IPS-15b (cell line): ENCODE measurements at regions not wholly inside any gene's neighbourhood (a gene's known extent, or its start where the extent isn't known, plus 50 kb on each side); places are given as distances from the start of the nearest gene placed in this dataset.

Source experiments
- H3K27me3 ChIP-seq: one replicate; pipeline ENCODE4 v1.6.1; 2013; ENCODE audit warnings: low read length; ENCODE audit not compliant: control insufficient read depth, insufficient read depth
- H3K36me3 ChIP-seq: one replicate; pipeline ENCODE4 v1.6.1; 2013; ENCODE audit warnings: low read length; ENCODE audit not compliant: control insufficient read depth, insufficient read depth
- H3K4me1 ChIP-seq: one replicate; pipeline ENCODE4 v1.6.1; 2013; ENCODE audit warnings: mild to moderate bottlenecking, low read length; ENCODE audit not compliant: control insufficient read depth, insufficient read depth
- H3K4me3 ChIP-seq: one replicate; pipeline ENCODE4 v1.5.1; 2013; ENCODE audit warnings: low read depth, low read length
- H3K9ac ChIP-seq: one replicate; pipeline ENCODE4 v1.6.1; 2013; ENCODE audit warnings: low read depth, mild to moderate bottlenecking, low read length
- H3K9me3 ChIP-seq: one replicate; pipeline ENCODE4 v1.6.1; 2013; ENCODE audit warnings: mild to moderate bottlenecking, low read length; ENCODE audit not compliant: control insufficient read depth, insufficient read depth

DNA sequence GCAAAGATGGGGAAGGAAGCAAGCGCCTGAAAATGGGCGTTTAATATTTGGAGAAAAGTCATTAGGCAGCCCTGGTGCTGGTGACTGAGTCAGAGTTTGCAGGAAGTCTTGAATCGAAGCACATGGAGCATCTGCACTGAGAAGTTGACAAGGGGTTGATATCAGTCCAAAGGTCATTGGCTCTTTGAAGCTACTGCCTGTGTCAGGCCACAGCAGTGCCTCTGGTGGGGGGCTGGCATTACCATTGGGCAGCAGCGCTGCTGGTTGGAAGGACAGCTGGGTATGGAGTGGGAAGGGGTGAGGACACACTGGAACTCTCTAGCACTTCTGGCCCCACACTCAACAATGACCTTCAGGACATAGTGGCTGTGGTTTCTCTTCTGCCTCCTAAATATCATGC is 150.4 kb upstream of the ERCC6L2 start:
- no peaks in the 10 kb centered on the region for H3K9me3 ChIP-seq
- no peak overlapping the region for H3K4me3 ChIP-seq
- H3K4me1 ChIP-seq = no peaks in the 10 kb centered on the region
- H3K27me3 ChIP-seq = no peaks in the 10 kb centered on the region
- no peaks in the 10 kb centered on the region for H3K36me3 ChIP-seq
- no peak overlapping the region for H3K9ac ChIP-seq

DNA sequence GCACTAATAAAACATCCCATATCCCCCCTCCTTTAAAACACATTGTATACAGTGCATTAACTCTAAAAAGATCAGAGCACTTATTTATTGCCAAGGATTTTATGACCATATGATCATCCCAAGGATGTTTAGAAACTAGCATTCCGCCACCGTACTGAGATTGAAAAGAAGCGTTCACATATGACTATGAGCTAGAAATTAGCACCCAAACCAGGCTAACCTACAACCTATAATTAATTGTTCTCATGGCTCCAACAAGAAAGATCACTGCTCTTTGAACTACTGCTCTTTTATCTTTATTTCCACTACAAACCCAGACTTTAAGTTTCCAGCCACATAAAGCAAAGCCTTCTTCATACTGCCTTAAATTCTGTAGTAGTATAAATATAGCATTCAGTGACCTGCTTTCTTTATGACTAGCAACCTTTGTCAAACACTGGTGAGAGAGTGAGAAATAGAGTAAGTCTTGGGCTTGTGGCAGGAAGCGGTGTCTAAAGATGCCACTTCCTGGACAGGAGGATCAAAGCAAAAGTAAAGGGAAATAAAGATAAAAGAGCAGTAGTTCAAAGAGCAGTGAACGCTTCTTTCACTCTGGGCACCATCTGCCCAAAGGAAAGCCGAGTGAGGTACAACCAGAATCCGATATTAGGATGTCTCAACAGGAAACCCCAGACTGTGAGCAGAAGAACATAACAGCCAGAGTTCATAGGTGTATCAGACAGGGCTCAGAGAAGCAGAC is 151.1 kb upstream of the ERCC6L2 start:
- Histone ChIP-seq H3K9ac (no peak overlapping the region), H3K9me3 (no peaks in the 10 kb centered on the region), H3K4me3 (no peak overlapping the region), H3K4me1 (no peaks in the 10 kb centered on the region), H3K27me3 (no peaks in the 10 kb centered on the region), H3K36me3 (no peaks in the 10 kb centered on the region)

DNA sequence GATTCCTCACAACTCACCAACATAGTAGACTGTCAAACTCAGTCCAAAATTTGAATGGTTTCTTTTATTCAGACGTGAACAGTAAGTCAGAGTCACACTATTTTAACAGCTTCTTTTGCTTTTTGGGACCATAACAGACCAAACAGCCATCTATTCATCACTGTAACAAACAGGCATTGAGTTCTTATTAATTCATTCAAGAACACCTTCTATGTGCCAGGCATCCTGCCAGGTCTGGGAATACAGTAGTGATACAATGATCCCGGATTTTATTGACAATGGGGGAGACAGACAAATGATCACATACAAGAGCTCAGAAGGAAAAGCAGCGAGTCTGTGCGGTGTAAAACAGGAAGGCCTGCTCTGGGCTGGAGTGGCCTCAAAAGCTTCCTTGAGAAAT is 153.3 kb upstream of the ERCC6L2 start:
- no peak overlapping the region for H3K4me3 ChIP-seq
- H3K4me1 ChIP-seq = no peaks in the 10 kb centered on the region
- H3K36me3 ChIP-seq = no peaks in the 10 kb centered on the region

DNA sequence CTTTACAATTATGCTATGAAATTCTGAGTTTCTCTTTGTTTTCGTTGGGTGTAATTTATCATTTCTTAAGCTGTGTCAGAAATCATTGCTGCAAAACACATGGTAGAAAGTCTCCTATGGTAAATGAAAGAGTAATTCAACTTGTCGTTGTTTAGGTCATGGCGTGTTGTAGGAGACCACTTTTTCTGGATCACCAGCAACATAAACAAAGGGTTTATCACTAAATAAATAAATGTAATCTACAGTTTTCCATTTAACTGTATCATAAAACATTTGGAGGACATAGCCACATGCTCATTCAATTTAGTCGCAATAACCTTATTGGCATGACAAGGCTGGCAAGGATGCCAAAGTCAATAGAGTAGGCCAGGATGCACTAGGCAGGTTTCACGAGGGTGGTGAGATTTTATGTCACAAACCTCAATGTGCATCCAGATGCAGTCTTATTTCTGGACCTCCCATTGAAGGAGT is 154.4 kb upstream of the ERCC6L2 start:
- Histone ChIP-seq H3K27me3 (no peaks in the 10 kb centered on the region), H3K4me1 (no peaks in the 10 kb centered on the region), H3K9me3 (peaks cover 7% of the 10 kb centered on the region), H3K36me3 (no peaks in the 10 kb centered on the region), H3K9ac (no peak overlapping the region), H3K4me3 (no peak overlapping the region)

More for the DNA sequence above, 153.3 kb upstream of the ERCC6L2 start:
- Histone ChIP-seq H3K9ac (no peak overlapping the region), H3K9me3 (peaks cover 3% of the 10 kb centered on the region), H3K27me3 (no peaks in the 10 kb centered on the region)

DNA sequence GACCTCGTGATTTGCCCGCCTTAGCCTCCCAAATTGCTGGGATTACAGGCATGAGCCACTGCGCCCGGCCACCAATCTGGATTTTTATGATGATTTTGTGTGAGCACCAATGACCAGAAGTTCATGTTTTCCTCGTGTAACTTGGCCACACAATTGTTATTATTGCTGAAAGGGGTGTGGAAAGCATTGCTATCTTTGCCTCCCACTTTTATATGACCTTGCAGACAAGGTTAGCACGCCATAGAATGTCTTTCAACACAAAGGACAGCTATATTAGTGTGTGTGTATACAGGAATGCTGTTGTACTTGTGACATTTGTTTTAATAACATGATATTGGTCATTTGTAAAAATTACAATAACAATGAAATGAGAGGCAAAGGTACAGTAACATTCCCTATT is 155.0 kb upstream of the ERCC6L2 start:
- Histone ChIP-seq H3K4me1 (no peaks in the 10 kb centered on the region), H3K36me3 (no peaks in the 10 kb centered on the region), H3K9me3 (peaks cover 7% of the 10 kb centered on the region), H3K9ac (no peak overlapping the region), H3K4me3 (no peak overlapping the region), H3K27me3 (no peaks in the 10 kb centered on the region)

DNA sequence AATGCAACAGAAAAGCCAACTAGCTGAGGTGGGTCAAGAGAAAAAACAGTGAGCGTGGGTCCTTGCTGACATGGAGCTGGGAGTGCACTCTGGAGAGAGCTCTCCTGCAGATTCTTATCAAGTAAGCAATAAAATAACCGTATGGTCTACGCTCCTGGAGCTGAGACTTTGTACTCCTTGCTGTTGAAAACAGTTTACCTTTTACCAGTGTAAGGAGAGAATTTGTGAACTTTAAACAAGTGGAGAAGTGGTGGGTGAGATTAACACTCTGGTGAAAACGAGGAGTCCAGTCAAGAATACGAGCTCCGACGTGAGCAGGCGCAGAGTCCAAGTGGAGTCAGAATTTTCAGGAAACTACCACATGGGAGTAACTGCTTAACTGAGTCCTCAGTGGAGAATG is 156.1 kb upstream of the ERCC6L2 start:
- Histone ChIP-seq H3K9me3 (peaks cover 7% of the 10 kb centered on the region), H3K4me1 (no peaks in the 10 kb centered on the region), H3K36me3 (no peaks in the 10 kb centered on the region), H3K9ac (no peak overlapping the region), H3K27me3 (no peaks in the 10 kb centered on the region), H3K4me3 (no peak overlapping the region)

DNA sequence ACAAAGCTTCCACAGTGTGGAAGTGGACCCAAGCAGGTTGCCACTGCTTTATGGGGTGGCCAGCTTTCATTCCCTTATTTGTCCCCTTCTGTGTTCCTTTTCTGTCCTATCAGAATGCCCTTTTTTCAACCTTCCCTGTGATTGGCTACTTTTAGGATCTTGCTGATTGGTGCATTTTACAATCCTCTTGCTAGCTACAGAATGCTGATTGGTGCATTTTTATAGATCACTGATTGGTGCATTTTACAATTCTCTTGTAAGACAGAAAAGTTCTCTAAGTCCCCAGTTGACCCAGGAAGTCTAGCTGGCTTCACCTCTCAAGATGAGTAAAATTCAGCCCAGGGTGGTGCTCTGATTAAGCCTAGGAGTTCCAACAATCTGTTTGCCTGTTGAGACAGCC is 157.2 kb upstream of the ERCC6L2 start:
- no peaks in the 10 kb centered on the region for H3K27me3 ChIP-seq
- H3K9ac ChIP-seq = no peak overlapping the region
- H3K4me3 ChIP-seq = no peak overlapping the region
- H3K36me3 ChIP-seq = no peaks in the 10 kb centered on the region
- H3K9me3 ChIP-seq = peaks cover 7% of the 10 kb centered on the region
- no peaks in the 10 kb centered on the region for H3K4me1 ChIP-seq

DNA sequence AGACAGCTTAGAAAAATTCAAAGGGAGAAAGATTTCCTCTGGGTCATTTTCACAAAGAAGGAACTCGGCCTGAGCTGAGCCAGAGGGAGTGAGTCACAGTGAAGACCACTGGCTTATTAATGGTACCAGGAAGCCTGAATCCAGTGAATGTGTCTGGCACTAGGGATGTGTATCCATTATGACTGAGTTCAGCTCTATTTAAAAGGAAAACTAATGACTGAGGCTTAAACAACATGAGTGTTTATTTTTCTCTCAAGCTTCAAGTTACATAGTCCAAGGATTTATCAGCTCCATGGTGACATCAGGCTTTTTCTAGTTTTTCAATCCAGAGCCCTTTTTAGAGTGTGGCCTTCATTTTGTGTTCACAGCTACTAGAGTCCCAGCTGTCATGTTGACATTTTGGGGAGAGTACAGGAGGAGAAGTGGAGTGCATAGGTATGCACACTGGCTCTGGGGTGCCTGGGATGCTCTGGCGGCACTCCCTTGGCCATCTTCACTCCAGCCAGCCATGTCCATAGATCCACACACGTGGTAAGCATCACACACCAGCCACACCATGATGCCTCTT is 159.5 kb upstream of the ERCC6L2 start:
- H3K4me3 ChIP-seq = no peak overlapping the region
- H3K9me3 ChIP-seq = peaks cover 7% of the 10 kb centered on the region

DNA sequence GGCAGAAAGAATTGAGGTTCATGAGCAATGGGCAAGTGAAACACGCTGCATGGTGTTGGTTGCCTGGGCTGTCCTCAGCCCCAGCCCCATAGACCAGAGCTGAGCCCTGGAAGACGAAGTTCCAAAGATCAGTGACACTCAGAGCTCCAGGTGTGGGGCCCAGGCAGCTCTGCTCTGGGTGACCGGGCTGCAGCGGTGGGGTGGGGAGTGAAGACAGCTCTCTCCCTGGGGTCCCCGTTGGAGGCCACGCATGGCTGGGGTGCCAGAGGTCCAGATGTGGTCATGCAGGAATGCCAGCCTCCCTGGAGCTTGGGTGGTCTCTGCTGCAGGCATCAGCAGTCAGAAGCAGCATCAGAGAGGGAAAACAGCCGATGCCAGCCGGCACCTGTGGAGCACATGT is 165.0 kb upstream of the ERCC6L2 start:
- H3K4me3 ChIP-seq = no peak overlapping the region

More for the DNA sequence above, 159.5 kb upstream of the ERCC6L2 start:
- H3K9ac ChIP-seq = no peak overlapping the region
- H3K4me1 ChIP-seq = no peaks in the 10 kb centered on the region
- H3K36me3 ChIP-seq = no peaks in the 10 kb centered on the region
- no peaks in the 10 kb centered on the region for H3K27me3 ChIP-seq

DNA sequence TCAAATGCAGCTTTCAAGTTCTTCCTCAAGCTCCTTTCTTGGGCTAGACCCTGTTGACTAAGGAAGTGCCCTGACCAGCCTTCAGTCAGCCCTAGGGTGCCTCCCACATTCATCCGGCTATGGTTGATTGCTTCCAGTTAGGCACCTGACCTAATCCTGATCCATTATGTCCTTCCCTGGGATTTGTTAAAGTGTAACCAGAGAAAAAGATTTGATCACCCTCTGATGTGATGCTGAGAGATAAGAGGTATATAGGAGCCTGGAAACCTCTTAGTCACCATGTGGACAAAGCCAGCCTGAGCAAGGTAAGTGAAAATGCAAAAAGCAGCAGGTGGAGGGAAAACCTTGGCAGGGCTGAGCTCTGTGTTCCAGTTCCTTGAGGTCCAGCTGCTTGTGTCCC is 178.8 kb upstream of the ERCC6L2 start:
- no peak overlapping the region for H3K9ac ChIP-seq
- H3K4me3 ChIP-seq = no peak overlapping the region
- peaks cover 7% of the 10 kb centered on the region for H3K27me3 ChIP-seq
- no peaks in the 10 kb centered on the region for H3K36me3 ChIP-seq
- H3K9me3 ChIP-seq = peaks cover 4% of the 10 kb centered on the region
- peaks cover 3% of the 10 kb centered on the region for H3K4me1 ChIP-seq

More for the DNA sequence above, 165.0 kb upstream of the ERCC6L2 start:
- Histone ChIP-seq H3K9me3 (no peaks in the 10 kb centered on the region), H3K9ac (no peak overlapping the region), H3K4me1 (no peaks in the 10 kb centered on the region), H3K36me3 (no peaks in the 10 kb centered on the region), H3K27me3 (no peaks in the 10 kb centered on the region)

DNA sequence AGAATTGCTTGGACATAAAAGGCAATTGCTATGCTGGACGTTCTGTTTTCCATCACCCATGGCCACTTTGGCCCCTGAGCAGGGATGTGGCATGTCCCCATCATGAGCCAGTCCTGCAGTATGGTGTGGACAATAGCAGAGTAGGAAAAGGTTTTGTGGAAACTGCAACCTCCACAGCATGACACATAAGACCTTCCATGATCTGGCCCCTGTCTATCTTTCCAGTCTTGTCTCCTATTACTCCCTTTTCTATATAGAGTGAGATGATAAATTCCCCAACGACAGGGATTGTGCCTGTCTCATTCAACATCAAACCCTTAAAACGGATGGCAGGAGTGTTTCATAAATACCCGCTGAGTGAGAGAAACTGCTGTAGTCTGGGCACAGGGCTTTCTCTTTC is 174.7 kb upstream of the PTCH1 start:
- no peak overlapping the region for H3K9ac ChIP-seq
- peaks cover 2% of the 10 kb centered on the region for H3K27me3 ChIP-seq
- H3K36me3 ChIP-seq = no peaks in the 10 kb centered on the region
- H3K9me3 ChIP-seq = peaks cover 1% of the 10 kb centered on the region
- no peaks in the 10 kb centered on the region for H3K4me1 ChIP-seq
- H3K4me3 ChIP-seq = no peak overlapping the region

DNA sequence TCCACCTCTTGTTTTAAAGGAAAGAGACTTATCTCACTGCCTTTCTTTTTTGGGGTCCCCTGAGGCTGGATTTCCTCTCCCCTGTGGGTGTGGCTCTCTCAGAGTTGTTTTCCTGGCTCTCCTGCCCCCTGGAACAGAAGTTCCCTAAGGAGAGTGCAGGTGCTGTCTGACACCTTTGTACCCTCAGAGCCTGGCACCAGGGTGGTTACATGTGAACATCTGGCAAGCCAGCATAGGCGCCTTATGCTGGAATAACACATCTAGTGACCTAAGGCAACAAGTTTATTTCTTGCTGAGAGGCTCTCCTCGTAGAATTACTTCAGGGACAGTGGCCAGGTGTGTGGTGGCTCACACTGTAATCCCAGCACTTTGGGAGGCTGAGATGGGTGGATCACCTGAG is 172.9 kb upstream of the PTCH1 start:
- H3K4me3 ChIP-seq = no peak overlapping the region
- no peaks in the 10 kb centered on the region for H3K36me3 ChIP-seq
- no peaks in the 10 kb centered on the region for H3K9me3 ChIP-seq
- no peak overlapping the region for H3K9ac ChIP-seq
- H3K27me3 ChIP-seq = no peaks in the 10 kb centered on the region
- no peaks in the 10 kb centered on the region for H3K4me1 ChIP-seq
